NT2/D1 (cell line): ENCODE measurements at regions not wholly inside any gene's neighbourhood (a gene's known extent, or its start where the extent isn't known, plus 50 kb on each side); places are given as distances from the start of the nearest gene placed in this dataset.

Source experiments
- SUZ12 ChIP-seq: IDR thresholded peaks from 2 replicates; pipeline ENCODE4 v1.6.1; 2011; ENCODE audit not compliant: insufficient read length, insufficient read depth; ENCODE audit errors: extremely low read depth
- YY1 ChIP-seq: IDR thresholded peaks from 2 replicates; pipeline ENCODE4 v1.6.1; 2011; ENCODE audit not compliant: insufficient read length, insufficient read depth
- ZNF274 ChIP-seq: IDR thresholded peaks from 2 replicates; pipeline ENCODE4 v1.6.1; 2011; ENCODE audit warnings: mild to moderate bottlenecking, low read depth, low read length

- no peak for TF ChIP-seq ZNF274
- no peak for TF ChIP-seq SUZ12
- no peak for TF ChIP-seq YY1
These were observed 281.6 kb downstream of the KLHL13 start for GRCh38 chrX:117835034-117835433.
